HCT116 (cell line): ENCODE measurements at regions not wholly inside any gene's neighbourhood (a gene's known extent, or its start where the extent isn't known, plus 50 kb on each side); places are given as distances from the start of the nearest gene placed in this dataset.

Experiments used
- ATAC-seq: fragments of 200-7000 bp; cut with Tn5 transposase; 2 replicates; pipeline ENCODE4 v1.9.1; 2020; ENCODE audit warnings: mild to moderate bottlenecking, moderate library complexity
- BruUV-seq: library from RNA; stranded (reverse); fragments of 400-500 nt; replicated peaks from 2 replicates; lab custom pipeline; 2021; lab: Mats Ljungman, UMichigan
- CTCF ChIA-PET: fragments of 300-600 bp; sonication (Branson Sonifier 250); formaldehyde crosslinking; loops from one replicate; lab custom pipeline; 2021; ENCODE audit warnings: antibody characterized with exemption; lab: Charles Lee
- POLR2A ChIA-PET: fragments of 300-600, 350-600 bp; sonication (Branson Sonifier 250); formaldehyde crosslinking; loops from one replicate; lab custom pipeline; 2021; ENCODE audit warnings: antibody characterized with exemption; lab: Charles Lee
- RAD21 ChIA-PET, 2 experiments: fragments of 300-600 bp; sonication (Branson Sonifier 250); formaldehyde crosslinking; loops; one replicate each; lab custom pipeline; 2023; ENCODE audit warnings: low total read pairs in 2 of 2; ENCODE audit not compliant: uncharacterized antibody in 2 of 2, unreplicated experiment in 2 of 2, low non-redundant PET in 1 of 2; lab: Charles Lee
- DNase-seq: peaks from one replicate; pipeline ENCODE4 v3.0.0-alpha.2; 2010; ENCODE audit warnings: low read depth, low spot score
- H2AFZ ChIP-seq: fragments of 200-600 bp; shearing (Covaris generic), sonication (generic); 2 replicates; pipeline ENCODE4 v1.6.1; 2017; ENCODE audit warnings: low read depth, mixed run types, mixed read lengths, antibody characterized with exemption, low read length; ENCODE audit not compliant: poor library complexity, severe bottlenecking
- H3K27ac ChIP-seq: 2 replicates; pipeline ENCODE4 v1.5.1; 2012; ENCODE audit warnings: low read depth, low read length
- H3K27me3 ChIP-seq: fragments of 200-600 bp; sonication (generic); 2 replicates; pipeline ENCODE4 v1.6.1; 2016; ENCODE audit warnings: mixed run types, low read length, mixed read lengths; ENCODE audit not compliant: insufficient read depth
- H3K36me3 ChIP-seq, 2 experiments: fragments of 200-500 bp in 1 of 2; fragments of 200-600 bp in 1 of 2; sonication (Bioruptor generic) in 1 of 2; sonication (generic) in 1 of 2; 2 replicates each; pipeline versions ENCODE4 v1.5.1 to v1.6.1; 2014 to 2016; ENCODE audit warnings: low read length in 2 of 2, inconsistent platforms in 1 of 2, mixed read lengths in 1 of 2, mixed run types in 1 of 2; ENCODE audit not compliant: insufficient read depth in 2 of 2, control insufficient read depth in 1 of 2
- H3K4me1 ChIP-seq, 2 experiments: fragments of 200-600 bp in 1 of 2; sonication (generic) in 1 of 2; 2 replicates each; pipeline versions ENCODE4 v1.5.1 to v1.6.1; 2012 to 2017; ENCODE audit warnings: low read length in 2 of 2, inconsistent platforms in 1 of 2, mild to moderate bottlenecking in 1 of 2, mixed read lengths in 1 of 2, mixed run types in 1 of 2, moderate library complexity in 1 of 2; ENCODE audit not compliant: insufficient read depth in 2 of 2, control insufficient read depth in 1 of 2
- H3K4me2 ChIP-seq: fragments of 200-600 bp; sonication (generic); 2 replicates; pipeline ENCODE4 v1.6.1; 2017; ENCODE audit warnings: mixed run types, low read length, mixed read lengths
- H3K4me3 ChIP-seq, 2 experiments: fragments of 200-600 bp in 1 of 2; sonication (generic) in 1 of 2; replicated peaks in 1 of 2; 2 replicates each; pipeline ENCODE4 v1.5.1; 2011 to 2016; ENCODE audit warnings: low read length in 2 of 2, control low read depth in 1 of 2, low read depth in 1 of 2, mild to moderate bottlenecking in 1 of 2, mixed read lengths in 1 of 2, mixed run types in 1 of 2
- H3K79me2 ChIP-seq: fragments of 200-600 bp; sonication (generic); 2 replicates; pipeline ENCODE4 v1.6.1; 2017; ENCODE audit warnings: mild to moderate bottlenecking, mixed run types, low read length, moderate library complexity, mixed read lengths; ENCODE audit not compliant: insufficient read depth
- H3K9ac ChIP-seq: fragments of 200-600 bp; sonication (generic); 2 replicates; pipeline ENCODE4 v1.6.1; 2016; ENCODE audit warnings: low read length, mixed read lengths
- H3K9me2 ChIP-seq: fragments of 200-600 bp; sonication (generic), shearing (Covaris generic); 2 replicates; pipeline ENCODE4 v1.6.1; 2017; ENCODE audit warnings: mixed run types, mild to moderate bottlenecking, moderate library complexity; ENCODE audit not compliant: insufficient read depth
- H3K9me3 ChIP-seq, 2 experiments: fragments of 200-500 bp in 1 of 2; fragments of 200-600 bp in 1 of 2; sonication (Bioruptor generic) in 1 of 2; sonication (generic) in 1 of 2; 2 replicates each; pipeline ENCODE4 v1.6.1; 2014 to 2017; ENCODE audit warnings: low read length in 2 of 2, mixed read lengths in 2 of 2, inconsistent platforms in 1 of 2, low read depth in 1 of 2, mild to moderate bottlenecking in 1 of 2, mixed run types in 1 of 2, moderate library complexity in 1 of 2; ENCODE audit not compliant: control insufficient read depth in 1 of 2, insufficient read depth in 1 of 2
- H4K20me1 ChIP-seq: fragments of 200-600 bp; sonication (generic), shearing (Covaris generic); 2 replicates; pipeline ENCODE4 v1.6.1; 2017; ENCODE audit warnings: mixed run types, mild to moderate bottlenecking, moderate library complexity; ENCODE audit not compliant: insufficient read depth
- CTCF ChIP-seq, 3 experiments: fragments of 200-600 bp in 1 of 3; sonication (generic) in 1 of 3; IDR thresholded peaks in 2 of 3; conservative IDR thresholded peaks in 1 of 3; 2 replicates each; pipeline ENCODE4 v1.5.1; 2012 to 2017; ENCODE audit warnings: low read depth in 2 of 3, low read length in 2 of 3, antibody characterized with exemption in 1 of 3, borderline replicate concordance in 1 of 3, control low read depth in 1 of 3, mild to moderate bottlenecking in 1 of 3, mixed read lengths in 1 of 3, mixed run types in 1 of 3, moderate library complexity in 1 of 3; ENCODE audit not compliant: insufficient read depth in 1 of 3
- EGR1 ChIP-seq: IDR thresholded peaks from 2 replicates; pipeline ENCODE4 v1.6.1; 2012; ENCODE audit warnings: low read depth
- ELF1 ChIP-seq: IDR thresholded peaks from 2 replicates; pipeline ENCODE4 v1.6.1; 2012; ENCODE audit warnings: low read depth, borderline replicate concordance
- EZH2phosphoT487 ChIP-seq: fragments of 200-600 bp; IDR thresholded peaks from 2 replicates; pipeline ENCODE4 v1.6.1; 2018; ENCODE audit warnings: antibody characterized with exemption, borderline replicate concordance
- FOSL1 ChIP-seq: IDR thresholded peaks from 2 replicates; pipeline ENCODE4 v1.6.1; 2012; ENCODE audit warnings: low read depth
- JUND ChIP-seq: IDR thresholded peaks from 2 replicates; pipeline ENCODE4 v1.6.1; 2012
- MAX ChIP-seq: IDR thresholded peaks from 2 replicates; pipeline ENCODE4 v1.6.1; 2012
- RAD21 ChIP-seq: IDR thresholded peaks from 2 replicates; pipeline ENCODE4 v1.6.1; 2012; ENCODE audit warnings: low read depth, mild to moderate bottlenecking
- REST ChIP-seq: IDR thresholded peaks from 2 replicates; pipeline ENCODE4 v1.6.1; 2012; ENCODE audit warnings: low read depth
- SIN3A ChIP-seq: IDR thresholded peaks from 2 replicates; pipeline ENCODE4 v1.6.1; 2012; ENCODE audit warnings: low read depth
- SP1 ChIP-seq: IDR thresholded peaks from 2 replicates; pipeline ENCODE4 v1.6.1; 2012; ENCODE audit warnings: low read depth
- SRF ChIP-seq: IDR thresholded peaks from 2 replicates; pipeline ENCODE4 v1.6.1; 2012; ENCODE audit warnings: low read depth
- YY1 ChIP-seq: IDR thresholded peaks from 2 replicates; pipeline ENCODE4 v1.6.1; 2011; ENCODE audit warnings: low read length, low read depth, moderate library complexity, mild to moderate bottlenecking; ENCODE audit not compliant: insufficient replicate concordance; ENCODE audit errors: extremely low read depth
- ZBTB33 ChIP-seq: IDR thresholded peaks from 2 replicates; pipeline ENCODE4 v1.6.1; 2011; ENCODE audit warnings: mild to moderate bottlenecking, low read length, moderate library complexity; ENCODE audit not compliant: insufficient replicate concordance; ENCODE audit errors: extremely low read depth
- intact Hi-C: fragments of 100-400 bp; cut with micrococcal nuclease; formaldehyde crosslinking; loops from 2 replicates; pipeline ENCODE4 v1.10.0; 2022

GRCh38 chr4:81602854-81603253 lies 131.1 kb upstream of the RASGEF1B start:
- Histone ChIP-seq H3K27me3 (peaks cover 16% of the 10 kb centered on the region), H4K20me1 (no peaks in the 10 kb centered on the region), H3K9me2 (no peaks in the 10 kb centered on the region), H3K9ac (no peak overlapping the region), H3K4me3 (no peak overlapping the region), H3K4me2 (no peak overlapping the region), H3K27ac (no peak overlapping the region), H3K4me1 (no peaks in the 10 kb centered on the region), H3K9me3 (no peaks in the 10 kb centered on the region), H3K36me3 (no peaks in the 10 kb centered on the region), H2AFZ (no peak overlapping the region), H3K79me2 (no peaks in the 10 kb centered on the region)
- ChIA-PET CTCF (no interaction called here), POLR2A (no interaction called here), RAD21 (no interaction called here)
- TF ChIP-seq RAD21 (no peak), SRF (no peak), SP1 (no peak), ZBTB33 (no peak), CTCF (IDR thresholded peaks at IDR 0.05 in 2 of 3, conservative IDR thresholded peaks at IDR 0.05 in 1 of 3; ENCODE audit: borderline replicate concordance in 1 of 3, insufficient read depth in 1 of 3, low read depth in 2 of 3, low read length in 2 of 3) (no peak), YY1 (no peak), EGR1 (no peak), ELF1 (no peak), MAX (no peak), FOSL1 (no peak), REST (no peak), JUND (no peak), EZH2phosphoT487 (no peak), SIN3A (no peak)
- intact Hi-C loops = no loop called here
- BruUV-seq = no TSS peak
- no peak for ATAC-seq
- DNase-seq = no peak
